HG03432 (cell line): ENCODE measurements at regions not wholly inside any gene's neighbourhood (a gene's known extent, or its start where the extent isn't known, plus 50 kb on each side); places are given as distances from the start of the nearest gene placed in this dataset.

ENCODE experiments used
- ATAC-seq: cut with Tn5 transposase; IDR thresholded peaks from one replicate; pipeline ENCODE4 v1.9.1; 2021; ENCODE audit warnings: mild to moderate bottlenecking, moderate library complexity; ENCODE audit not compliant: unreplicated experiment

- no peak for ATAC-seq
These were observed 86.1 kb upstream of the NFIB start for GRCh38 chr9:14399756-14400657.

- no peak for ATAC-seq
These were observed 84.5 kb upstream of the NFIB start for GRCh38 chr9:14398473-14398872.

- no peak for ATAC-seq
These were observed 82.2 kb upstream of the NFIB start for GRCh38 chr9:14396171-14396570.

GRCh38 chr9:14395317-14396082, 81.6 kb upstream of the NFIB start:
- ATAC-seq, result no peak

DNA sequence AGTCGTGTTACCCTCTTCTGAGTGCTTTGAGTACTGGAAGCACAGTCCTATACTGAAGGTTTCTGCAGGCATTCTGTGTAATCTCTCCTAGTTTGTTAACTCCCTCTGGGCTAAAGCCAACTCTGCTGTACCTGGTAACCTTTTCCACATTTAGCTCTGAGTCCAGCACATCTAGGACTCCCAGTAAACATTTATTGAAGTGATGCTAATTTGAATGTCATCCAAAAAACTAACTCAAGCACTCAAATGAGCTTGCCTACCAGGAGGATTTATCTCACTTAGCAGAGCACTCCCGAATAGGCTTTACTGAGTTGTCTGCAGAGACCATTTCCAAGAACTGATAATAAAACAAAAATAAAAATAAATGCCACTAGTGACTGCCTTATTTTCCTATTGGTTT, 79.5 kb upstream of the NFIB start:
- no peak for ATAC-seq

DNA sequence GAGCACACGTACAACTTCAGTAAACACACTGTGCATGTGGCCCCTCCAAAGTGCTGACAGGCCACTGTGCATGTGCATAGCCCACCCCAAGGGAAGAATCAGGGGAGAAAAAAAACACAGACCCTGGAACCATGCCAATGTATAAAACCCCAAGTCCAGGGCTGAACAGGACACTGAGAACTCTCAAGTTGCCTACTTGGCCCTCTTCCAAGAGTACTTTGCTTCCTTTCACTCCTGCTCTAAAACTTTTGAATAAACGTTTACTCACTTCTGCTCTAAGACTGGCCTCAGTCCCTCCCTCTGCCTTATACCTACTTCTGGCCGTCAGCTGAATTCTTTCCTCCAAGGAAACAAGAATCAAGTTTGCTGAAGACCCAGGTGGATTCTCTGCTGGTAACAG, 77.7 kb upstream of the NFIB start:
- ATAC-seq, result no peak

DNA sequence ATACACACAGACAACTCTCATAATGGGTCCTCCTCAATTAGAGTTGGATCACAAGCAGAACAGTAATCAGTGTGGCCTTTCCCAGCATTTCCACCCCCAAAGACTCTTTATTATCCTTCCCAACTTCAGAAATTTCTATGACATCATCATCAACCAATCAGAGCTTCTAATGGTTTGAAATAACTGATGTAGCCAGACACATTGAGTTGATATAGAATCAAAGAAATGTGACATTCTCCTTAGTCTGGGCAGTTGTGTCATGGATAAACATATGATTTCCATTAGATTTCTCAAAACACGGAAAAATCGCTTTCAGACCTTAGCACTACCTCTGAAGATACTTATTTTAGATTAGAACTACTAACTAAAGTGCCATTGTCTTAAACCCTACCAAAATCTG, 75.7 kb upstream of the NFIB start:
- ATAC-seq, result no peak

DNA sequence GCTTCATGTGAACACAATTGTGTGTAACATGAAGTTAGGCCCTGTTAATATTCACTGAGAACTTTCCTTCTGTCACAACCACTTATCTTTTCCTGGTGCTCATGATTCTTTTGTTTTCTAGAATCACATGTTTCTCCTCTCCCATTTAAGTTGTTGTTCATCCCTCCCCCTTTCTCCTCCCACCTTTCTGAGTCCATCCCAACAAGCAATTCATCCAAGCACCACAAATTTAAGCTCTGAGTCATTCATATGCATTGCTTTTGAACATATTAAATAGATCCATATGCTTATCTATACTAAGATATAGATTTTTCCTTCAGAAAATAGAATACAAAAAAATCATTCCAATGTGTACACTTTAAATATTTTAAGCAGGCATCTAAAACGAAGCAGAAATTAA, 75.2 kb upstream of the NFIB start:
- ATAC-seq, result no peak

DNA sequence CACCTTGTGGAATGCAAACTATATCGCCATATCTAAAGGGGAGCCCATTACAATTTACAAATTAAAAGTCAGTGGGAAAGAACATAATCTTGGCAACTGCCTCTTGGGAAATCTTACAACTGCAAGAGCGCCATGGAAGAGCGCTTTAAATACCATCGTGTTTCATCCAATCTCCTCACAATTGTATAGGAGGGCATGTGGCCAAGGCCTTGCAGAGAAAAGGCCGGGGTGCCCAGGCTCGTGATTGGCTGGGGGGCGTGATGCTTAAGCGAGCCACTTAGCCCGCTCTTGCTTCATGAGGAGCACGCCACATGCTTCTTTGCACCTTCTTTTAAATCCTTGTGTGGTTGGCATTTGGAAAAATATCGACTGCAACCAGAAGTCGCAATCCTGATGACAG, 69.8 kb upstream of the NFIB start:
- no peak for ATAC-seq

DNA sequence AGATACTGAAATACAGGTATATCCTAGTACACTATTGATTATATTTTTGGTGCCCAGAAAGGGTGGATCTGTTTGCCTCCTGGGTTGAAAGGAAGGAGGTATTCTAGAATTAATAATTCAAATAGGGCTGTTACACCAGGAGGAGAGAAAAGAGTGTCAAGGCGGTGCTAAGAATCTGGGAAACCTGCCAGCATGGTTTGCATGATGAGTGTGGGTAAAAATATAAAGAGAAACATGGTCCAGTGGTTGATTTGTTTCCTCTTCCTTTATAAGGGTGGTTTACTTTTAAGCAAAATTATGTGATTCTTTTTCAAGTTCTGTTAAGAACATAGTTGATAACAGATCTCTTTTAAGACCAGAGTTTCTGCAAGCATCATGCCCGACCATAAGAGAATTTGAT, 69.4 kb upstream of the NFIB start:
- ATAC-seq, result no peak

- no peak for ATAC-seq
These were observed 66.3 kb upstream of the NFIB start for GRCh38 chr9:14380061-14380836.

DNA sequence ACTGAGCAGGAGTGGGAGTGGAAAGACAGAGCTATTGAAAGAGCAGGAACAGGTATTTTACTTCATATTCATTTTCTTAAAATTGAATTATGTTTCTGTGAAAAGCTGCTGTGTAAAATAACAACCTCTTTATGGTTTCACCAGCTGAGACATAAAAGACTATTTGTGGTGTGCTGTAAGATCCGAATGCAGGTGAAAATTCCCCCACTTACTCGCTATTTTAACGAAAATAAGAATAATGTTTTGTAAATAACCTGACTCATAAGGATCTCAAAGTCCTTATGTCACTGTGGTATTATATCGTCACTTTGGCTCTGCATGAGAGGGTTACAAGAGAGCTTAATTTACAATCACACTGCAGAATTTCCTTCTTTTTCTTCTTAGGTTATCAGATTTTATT, 65.3 kb upstream of the NFIB start:
- ATAC-seq, result no peak

- ATAC-seq, result no peak
These were observed 59.8 kb upstream of the NFIB start for GRCh38 chr9:14373706-14374105.

DNA sequence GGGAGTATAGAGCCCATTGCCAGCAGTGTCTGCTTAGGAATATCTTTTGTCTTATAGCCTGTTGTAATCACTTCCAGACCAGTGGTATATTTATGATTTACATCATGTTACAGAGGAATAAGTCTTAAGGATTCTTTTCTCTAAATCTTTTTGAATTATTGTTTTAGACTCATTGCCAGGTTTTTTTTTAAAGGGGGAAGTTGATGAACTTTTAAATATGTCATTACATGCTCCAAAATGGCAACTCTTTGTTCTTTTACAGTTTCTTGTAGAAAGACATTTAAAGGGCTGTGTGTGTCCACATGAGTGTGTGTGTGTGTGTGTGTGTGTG, 59.4 kb upstream of the NFIB start:
- ATAC-seq, result no peak

DNA sequence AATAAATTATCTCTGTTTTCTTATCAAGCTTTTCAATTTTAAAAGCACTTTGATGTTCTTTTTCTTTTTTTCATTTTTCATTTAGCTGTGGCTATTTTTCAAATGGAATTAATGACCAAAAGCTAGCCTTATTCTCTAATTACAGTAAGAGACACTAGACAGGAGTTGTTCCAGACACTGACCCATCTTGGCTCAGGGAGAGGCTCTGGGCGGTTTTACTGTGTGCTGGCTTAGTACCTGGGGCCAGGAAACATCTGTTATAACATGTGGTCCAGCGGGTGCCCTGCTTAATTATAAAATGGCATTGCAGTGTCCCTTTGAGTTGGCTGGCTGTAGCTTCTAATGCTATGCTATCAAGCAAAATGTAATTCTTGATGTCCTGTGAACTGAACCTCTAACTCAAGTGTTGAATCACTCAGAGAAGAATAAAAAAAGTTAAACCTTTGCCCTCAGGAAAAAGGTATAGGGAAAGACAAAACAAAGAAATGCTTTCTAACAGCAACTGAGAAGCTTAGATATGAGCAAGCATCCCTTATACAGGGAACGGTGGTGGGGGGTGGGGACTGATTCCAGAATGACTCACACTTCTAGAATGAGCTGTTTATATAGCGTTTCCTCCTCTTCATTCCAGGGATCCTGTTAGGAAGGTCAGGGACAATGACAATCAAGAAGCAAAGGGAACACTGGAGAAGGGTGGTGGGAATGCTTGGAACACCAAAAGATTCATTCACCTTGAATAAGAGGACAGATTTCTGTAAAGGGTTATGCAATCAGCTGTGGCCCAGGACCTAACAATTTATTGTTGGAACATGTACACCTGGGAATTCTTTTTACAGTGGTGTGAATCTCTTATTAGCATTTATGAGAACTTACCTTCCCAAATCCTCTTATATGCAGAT, 58.7 kb upstream of the NFIB start:
- no peak for ATAC-seq

DNA sequence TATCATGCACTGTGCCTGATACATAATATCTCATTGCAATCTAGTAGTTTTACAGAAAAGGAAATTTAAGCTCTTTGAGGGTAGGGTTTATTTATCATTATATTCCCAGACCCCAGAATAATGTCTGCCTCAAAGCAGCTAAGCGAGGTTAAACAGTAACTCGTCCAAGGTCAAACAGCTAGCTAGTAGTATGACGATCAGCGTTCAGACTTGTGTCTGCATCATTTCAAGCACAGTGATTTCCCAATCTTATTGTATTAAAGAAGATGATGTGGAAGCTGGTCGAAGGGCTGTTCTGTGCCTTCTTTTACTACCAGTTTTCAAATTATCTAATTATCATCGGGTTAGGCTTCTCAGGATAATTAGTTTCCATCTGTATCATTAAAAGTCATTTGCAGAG, 55.1 kb upstream of the NFIB start:
- no peak for ATAC-seq

DNA sequence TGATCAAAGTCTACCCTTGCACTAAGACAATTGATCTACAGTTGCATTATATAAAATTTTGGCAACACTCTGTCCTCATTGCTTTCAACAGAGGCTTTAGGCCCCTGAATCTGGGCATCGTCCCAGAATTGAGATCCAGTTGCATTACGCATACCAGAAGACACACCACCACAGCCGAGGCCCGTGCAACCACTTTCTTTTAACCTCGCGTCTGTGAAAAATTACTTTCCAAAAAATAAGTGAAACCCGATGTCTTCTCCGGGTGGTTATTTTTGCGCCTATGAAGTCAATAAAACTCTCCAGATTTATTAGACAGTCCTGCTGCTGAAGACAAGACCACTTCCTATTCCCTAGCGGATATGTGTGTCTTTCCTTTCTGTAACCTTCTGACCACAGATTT, 52.1 kb upstream of the NFIB start:
- no peak for ATAC-seq

DNA sequence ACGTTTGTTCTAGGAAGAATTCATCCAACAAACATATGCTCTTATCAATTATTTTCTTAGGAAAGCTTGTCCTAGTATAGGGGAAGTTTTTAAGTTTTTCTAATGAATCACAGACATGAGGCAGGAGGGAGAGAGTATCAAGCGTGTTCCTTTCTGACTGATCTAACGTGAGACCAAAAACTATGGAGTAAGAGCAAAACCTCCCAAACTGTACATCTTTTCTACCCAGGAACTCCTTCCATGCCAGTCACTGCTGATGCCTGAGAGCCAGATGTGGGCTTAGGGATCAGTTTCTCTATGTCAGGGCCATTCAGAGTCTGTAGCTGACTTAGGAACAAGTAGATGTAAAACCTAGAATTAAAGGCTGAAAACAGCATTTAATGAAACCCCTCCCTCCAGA, 51.7 kb upstream of the NFIB start:
- no peak for ATAC-seq
